Gastrocnemius medialis (tissue), 4 donors: ENCODE measurements at regions not wholly inside any gene's neighbourhood (a gene's known extent, or its start where the extent isn't known, plus 50 kb on each side); places are given as distances from the start of the nearest gene placed in this dataset.

Experiments
- POLR2A ChIP-seq, 2 donors: fragments of 450-650 bp; IDR thresholded peaks; one replicate each; pipeline ENCODE4 v1.6.1; 2017; ENCODE audit warnings: antibody characterized with exemption in 2 of 2, mild to moderate bottlenecking in 2 of 2, moderate library complexity in 2 of 2
- TF ChIP-seq, protein P1 (sequence below), 5 experiments: fragments of 450-650 bp in 3 of 5; fragments of 200-600 bp in 2 of 5; sonication (generic) in 2 of 5; IDR thresholded peaks in 4 of 5; conservative IDR thresholded peaks in 1 of 5; 1 replicate in 4 of 5; 2 replicates in 1 of 5; pipeline ENCODE4 v1.5.1; 2016 to 2019; ENCODE audit warnings: antibody characterized with exemption in 5 of 5, mild to moderate bottlenecking in 3 of 5, moderate library complexity in 3 of 5

DNA sequence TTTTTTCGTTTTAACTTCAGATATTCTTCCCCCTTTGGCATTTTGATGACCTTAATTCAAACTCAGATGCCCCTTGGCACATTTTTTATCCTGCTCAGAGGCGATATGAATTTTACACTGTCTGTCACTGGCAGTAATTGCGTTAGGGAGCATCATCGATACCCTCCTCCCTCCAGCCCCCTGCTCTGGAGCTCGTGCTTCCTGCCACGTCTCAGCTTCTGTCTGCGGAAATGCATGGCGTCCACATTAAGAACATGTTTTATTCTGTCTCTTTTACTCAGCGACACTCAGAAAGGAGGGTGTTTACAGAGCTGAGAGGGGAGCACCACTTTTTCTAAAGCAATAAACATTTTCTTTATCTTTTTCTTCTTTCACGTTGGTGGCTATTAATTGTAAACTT, 254.2 kb downstream of the EBLN2 start:
- TF ChIP-seq, protein P1, sequence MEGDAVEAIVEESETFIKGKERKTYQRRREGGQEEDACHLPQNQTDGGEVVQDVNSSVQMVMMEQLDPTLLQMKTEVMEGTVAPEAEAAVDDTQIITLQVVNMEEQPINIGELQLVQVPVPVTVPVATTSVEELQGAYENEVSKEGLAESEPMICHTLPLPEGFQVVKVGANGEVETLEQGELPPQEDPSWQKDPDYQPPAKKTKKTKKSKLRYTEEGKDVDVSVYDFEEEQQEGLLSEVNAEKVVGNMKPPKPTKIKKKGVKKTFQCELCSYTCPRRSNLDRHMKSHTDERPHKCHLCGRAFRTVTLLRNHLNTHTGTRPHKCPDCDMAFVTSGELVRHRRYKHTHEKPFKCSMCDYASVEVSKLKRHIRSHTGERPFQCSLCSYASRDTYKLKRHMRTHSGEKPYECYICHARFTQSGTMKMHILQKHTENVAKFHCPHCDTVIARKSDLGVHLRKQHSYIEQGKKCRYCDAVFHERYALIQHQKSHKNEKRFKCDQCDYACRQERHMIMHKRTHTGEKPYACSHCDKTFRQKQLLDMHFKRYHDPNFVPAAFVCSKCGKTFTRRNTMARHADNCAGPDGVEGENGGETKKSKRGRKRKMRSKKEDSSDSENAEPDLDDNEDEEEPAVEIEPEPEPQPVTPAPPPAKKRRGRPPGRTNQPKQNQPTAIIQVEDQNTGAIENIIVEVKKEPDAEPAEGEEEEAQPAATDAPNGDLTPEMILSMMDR (IDR thresholded peaks at IDR 0.05 in 4 of 5, conservative IDR thresholded peaks at IDR 0.05 in 1 of 5), result no peak
- no peak for TF ChIP-seq POLR2A (IDR thresholded peaks at IDR 0.05)
